GM21423 (cell line): ENCODE measurements at regions not wholly inside any gene's neighbourhood (a gene's known extent, or its start where the extent isn't known, plus 50 kb on each side); places are given as distances from the start of the nearest gene placed in this dataset.

Source experiments
- ATAC-seq: cut with Tn5 transposase; IDR thresholded peaks from one replicate; pipeline ENCODE4 v1.9.1; 2021; ENCODE audit warnings: mild to moderate bottlenecking, moderate library complexity; ENCODE audit not compliant: unreplicated experiment

DNA sequence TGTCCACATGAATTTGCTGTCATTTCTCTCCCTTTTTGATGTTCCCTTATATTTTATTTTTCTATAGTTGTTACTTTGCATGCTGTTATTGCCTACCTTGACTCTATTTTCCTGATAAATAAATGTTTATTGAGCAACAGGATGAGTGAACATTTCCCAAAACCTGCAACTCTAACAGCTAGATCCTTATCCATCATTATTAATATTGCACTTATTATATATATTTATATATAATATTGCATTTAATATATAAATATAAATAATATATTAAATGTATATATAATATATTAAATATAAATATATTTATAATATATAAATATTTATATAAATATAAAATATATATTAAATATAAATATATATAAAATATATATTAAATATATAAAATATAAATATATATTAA lies 436.1 kb upstream of the MMADHC start:
- no peak for ATAC-seq

DNA sequence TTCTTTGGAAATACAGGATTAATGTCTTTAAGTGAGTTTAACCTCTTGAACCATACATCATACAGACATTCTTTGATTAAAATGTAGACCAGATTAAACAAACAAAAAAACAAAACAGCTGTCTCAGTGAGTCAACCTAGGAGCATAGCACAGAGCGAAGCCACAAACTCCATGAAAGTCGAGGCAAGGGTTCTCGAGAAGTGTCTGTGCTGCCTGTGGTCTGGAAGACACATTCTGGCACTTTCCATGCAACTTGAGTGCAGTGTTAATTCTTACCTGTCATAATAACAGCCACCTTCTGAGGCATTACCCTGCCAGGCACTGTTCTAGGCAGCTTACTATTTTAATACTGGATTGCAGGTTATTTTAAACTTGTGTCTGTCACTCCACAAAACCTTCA lies 435.5 kb upstream of the MMADHC start:
- no peak for ATAC-seq

DNA sequence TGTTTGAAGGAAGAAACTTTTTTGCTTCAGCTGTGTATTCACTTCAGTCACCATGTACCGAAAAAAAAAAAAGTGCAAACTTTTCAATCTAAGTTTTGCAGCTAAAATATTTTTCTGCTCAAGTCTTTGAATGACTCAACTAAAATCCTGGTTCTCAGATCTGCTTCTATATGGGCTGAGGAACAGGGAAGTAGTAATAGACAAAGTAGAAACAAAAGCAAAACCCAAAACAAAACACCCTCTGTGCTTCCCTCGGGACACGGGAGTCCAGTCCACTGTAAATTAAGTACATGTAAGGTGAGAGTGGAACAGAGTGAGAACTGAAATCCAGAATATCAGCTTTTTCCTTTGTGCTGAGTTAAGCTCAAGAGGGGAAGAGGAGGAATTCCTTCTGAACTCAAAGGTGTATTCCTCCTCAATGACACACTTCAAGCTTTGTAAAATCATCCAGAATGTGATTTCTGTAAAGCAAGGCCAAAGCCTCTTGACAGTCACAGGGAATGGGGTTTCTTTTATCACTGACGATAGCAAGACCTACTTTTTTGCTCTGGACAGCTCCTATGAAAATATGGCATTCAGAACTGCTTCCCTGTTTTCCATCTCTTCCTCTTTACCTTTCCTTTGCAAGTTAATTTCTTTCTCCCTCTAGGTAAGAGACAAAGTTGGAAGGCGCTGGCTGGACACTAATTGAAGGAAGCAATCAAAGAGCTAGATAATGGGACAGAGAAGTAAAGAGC lies 433.5 kb upstream of the MMADHC start:
- no peak for ATAC-seq

DNA sequence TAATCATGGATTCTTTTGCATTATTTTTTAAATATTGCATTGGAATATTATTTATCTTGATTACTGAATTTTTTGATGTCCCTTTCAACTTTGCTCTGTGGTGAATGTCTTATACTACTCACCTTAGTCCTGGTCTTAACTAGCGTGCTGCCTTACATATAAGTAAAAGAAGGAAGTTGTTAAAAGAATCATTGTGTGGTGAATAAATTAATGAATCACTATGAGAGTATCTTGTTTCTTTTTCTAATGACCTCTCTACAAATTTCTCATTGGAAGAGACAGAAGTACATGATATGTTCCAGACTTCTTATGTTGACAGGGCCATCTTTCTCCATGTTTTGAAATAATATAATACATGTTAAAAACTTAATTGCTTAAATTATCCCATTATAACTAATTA lies 432.6 kb upstream of the MMADHC start:
- no peak for ATAC-seq

GRCh38 chr2:150019063-150019462 lies 431.5 kb upstream of the MMADHC start:
- no peak for ATAC-seq

- ATAC-seq, result no peak
Measured at GRCh38 chr2:150012986-150013385, 425.4 kb upstream of the MMADHC start.

DNA sequence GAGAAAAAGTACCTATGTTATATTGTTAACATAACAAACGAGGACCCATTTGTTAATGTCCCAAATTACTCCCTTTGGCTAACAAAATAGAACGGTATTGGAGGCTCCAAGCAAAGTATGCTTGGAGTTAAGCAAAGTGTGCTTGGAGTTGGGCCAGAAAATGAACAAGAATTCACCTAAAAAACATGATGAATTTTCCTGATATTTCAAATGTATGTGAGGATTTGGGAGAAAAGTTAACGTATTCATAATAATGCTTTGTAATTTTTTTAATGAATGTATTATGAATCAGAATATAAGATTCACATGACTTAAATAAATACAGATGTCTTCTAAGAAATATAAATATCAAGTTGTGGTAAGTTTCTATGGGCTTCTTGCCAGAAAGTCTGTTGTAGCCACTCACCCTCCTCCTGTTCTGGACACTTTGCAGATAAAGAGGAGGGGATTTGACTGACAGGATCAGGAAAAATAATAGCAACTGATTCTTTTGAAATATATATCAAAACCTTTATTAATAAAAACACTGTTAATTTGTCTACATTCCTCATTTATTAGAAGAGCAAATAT lies 423.7 kb upstream of the MMADHC start:
- no peak for ATAC-seq

GRCh38 chr2:150008901-150009300 lies 421.3 kb upstream of the MMADHC start:
- no peak for ATAC-seq

DNA sequence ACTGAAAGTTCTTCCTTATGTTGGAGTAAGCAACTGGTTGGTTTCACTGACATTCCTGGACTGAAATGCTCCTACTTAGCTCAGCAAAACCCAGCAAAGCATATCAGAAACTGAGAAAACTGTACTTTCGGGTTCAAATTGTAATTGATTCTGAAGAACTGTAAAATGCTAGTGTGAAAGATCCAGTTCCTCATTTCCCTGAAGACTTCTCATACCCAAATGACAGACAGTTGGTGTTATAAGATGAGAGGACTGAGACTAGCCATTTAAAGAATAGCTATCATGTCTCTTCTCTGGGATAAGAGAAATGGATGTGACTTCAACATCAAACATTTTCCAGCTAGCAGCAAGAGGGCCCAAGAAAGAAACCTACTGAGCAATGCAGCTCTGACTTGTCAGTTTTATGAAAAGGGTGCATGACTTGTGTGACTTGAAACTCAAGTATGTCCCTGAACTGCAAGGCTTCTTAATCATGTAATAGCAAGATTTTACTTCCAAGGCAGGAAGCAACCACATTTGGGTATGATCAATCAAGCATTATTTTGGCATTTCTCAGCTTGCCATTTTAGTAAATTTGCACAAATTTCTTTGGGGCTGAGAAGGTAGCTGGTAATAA lies 420.3 kb upstream of the MMADHC start:
- ATAC-seq, result no peak

DNA sequence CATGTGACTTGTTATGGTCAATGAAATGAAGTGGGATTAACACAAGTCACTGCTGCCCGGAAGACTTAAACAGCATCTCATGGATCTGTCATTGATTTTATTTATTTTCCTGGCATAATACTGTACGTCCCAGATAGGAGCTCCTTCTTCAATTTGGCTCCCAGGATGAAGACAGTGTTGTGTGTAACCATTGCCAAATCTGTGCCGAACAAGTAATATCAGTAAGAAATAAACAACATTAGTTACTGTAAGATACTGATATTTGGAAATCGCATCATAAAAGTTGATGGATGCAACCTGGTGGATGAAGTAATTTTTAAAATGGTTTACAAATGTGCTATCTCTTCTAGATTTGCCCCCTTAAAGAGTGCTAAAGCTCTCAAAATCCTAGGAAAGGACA lies 419.0 kb upstream of the MMADHC start:
- no peak for ATAC-seq

- no peak for ATAC-seq
Measured at GRCh38 chr2:150003544-150003943, 416.0 kb upstream of the MMADHC start.

GRCh38 chr2:150001788-150002187 lies 414.2 kb upstream of the MMADHC start:
- ATAC-seq, result no peak

GRCh38 chr2:149996901-149997300 lies 409.3 kb upstream of the MMADHC start:
- ATAC-seq, result no peak

DNA sequence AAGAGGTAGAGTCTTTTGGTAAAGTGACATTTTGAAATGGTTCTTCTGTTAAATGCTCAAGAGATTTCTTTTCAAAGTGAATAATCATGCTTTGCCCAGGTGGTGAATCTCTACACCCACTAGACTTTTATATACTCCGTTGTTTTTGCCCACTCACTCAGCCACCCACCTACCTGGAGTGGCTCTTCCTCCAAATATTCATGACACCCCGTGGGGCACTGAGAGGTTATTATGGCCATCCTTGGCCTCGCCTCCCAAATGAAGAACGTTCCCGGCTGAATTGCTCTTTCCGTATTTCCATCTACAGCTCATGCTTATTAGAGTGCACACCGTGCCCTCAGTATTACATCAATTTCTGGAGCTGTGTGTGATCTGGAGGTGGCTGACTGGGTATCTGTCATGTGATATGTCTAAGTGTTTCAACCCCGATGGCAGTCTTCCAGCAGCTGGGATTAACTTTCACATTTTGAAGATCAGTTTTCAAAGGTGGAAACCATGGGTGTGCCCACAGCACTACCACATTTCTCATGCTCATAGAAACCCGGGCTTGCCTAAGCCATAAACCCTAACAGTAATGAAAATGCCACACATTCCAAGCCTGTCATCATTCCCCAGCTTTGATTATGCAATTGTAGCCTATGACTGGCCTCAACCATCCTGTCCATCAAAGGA lies 406.6 kb upstream of the MMADHC start:
- no peak for ATAC-seq

DNA sequence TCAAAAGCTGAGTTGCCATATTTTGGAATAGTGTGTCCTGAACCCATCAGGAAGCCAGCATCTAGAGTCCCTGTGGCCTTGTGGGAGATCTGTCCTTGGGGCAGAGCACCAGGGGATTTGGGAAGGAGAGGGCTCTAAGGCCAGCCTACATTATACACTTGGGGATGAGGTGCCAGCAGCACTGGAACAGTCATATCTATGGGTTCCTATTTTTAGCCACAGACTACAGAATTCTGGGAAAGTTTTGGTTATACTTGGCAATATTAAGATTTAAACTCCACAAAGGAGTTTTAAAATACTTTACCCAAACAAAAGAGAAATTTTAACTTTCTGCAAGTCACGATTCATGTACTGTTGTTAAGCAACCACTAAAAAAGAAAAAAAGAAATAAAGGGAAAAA lies 405.7 kb upstream of the MMADHC start:
- no peak for ATAC-seq

- no peak for ATAC-seq
Measured at GRCh38 chr2:149991576-149991975, 404.0 kb upstream of the MMADHC start.

DNA sequence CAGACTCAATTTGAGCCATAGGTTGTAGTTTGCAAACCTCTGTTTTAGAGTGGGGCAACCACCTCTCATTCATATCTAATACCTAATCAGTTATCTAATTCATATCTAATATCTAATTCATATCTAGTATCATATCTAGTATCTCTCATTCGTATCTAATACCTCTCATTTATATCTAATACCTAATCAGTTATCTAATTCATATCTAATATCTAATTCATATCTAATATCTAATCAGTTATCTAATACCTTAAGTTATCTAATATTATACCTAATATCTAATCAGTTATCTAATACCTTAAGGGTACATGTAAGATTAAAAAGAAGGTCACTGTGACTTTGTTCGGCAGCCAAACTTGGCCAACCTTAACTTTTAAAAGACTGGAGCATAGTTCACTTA lies 403.4 kb upstream of the MMADHC start:
- no peak for ATAC-seq

DNA sequence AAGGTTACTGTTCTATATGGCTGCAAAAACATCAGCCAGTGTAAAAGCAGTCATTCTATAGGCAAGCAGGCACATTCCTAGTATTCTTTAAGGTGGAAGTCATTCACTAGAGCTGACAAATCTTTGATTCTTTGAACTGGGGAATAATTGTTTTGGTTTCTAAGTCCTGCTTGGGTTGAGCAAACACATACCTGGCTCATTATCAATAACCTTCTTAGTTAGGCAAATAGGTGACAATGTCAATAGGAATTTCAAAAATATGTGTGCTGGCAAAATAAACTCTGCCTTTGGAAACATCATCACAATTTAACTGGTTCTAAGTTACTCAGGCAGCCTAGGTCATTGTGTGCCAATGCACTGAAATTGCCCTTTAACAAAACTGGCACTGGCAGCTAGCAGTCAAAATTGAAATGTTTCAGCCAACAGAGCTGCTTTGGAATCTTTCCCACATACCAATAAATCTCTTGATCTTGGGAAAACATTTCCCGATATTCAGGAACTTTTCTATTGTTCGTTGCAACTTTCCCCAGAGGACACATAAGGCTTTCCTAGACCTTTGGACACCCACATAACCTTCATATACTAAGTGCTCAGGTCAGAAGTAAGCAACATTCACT lies 402.0 kb upstream of the MMADHC start:
- no peak for ATAC-seq

GRCh38 chr2:149988361-149988760 lies 400.8 kb upstream of the MMADHC start:
- ATAC-seq, result no peak

- ATAC-seq, result no peak
Measured at GRCh38 chr2:149986861-149987260, 399.3 kb upstream of the MMADHC start.

GRCh38 chr2:149984311-149984710 lies 396.7 kb upstream of the MMADHC start:
- ATAC-seq, result no peak

GRCh38 chr2:149972066-149972465 lies 384.5 kb upstream of the MMADHC start:
- ATAC-seq, result no peak
